ENCODE measurements at regions not wholly inside any gene's neighbourhood (a gene's known extent, or its start where the extent isn't known, plus 50 kb on each side); places are given as distances from the start of the nearest gene placed in this dataset.

GRCh38 chr9:1200847-1201251 lies 150.7 kb downstream of the DMRT2 start:
- H3K27me3 ChIP-seq (ENCODE audit: control insufficient read depth in 1 of 2, insufficient read depth in 2 of 2, low read length in 2 of 2) = no peaks in the 10 kb centered on the region
- TF ChIP-seq CTCF (IDR thresholded peaks at IDR 0.05) = no peak
- ChIA-PET CTCF (no interaction called here), POLR2A (no interaction called here)
- no peak overlapping the region for H3K4me3 Mint-ChIP-seq
- ATAC-seq (ENCODE audit: poor library complexity) (no peak), DNase-seq (no peak)
- H3K4me3 ChIP-seq (ENCODE audit: low read length) = no peak overlapping the region
- H3K9me3 Mint-ChIP-seq = peaks cover 4% of the 10 kb centered on the region
- H3K4me1 Mint-ChIP-seq (ENCODE audit: low read depth) = no peaks in the 10 kb centered on the region
- H3K36me3 ChIP-seq (ENCODE audit: insufficient read depth, low read length) = no peaks in the 10 kb centered on the region
- H3K27ac Mint-ChIP-seq = no peak overlapping the region
- no peak overlapping the region for H3K27ac ChIP-seq (ENCODE audit: low read depth in 1 of 2, low read length in 2 of 2)
- no peaks in the 10 kb centered on the region for H3K36me3 Mint-ChIP-seq (ENCODE audit: low read depth)
- no peaks in the 10 kb centered on the region for H3K4me1 ChIP-seq (ENCODE audit: insufficient read depth, low read length)
- H3K27me3 Mint-ChIP-seq = peaks cover 15% of the 10 kb centered on the region
- intact Hi-C loops (cut with DNase I, micrococcal nuclease) = no loop called here
- no peaks in the 10 kb centered on the region for H3K9me3 ChIP-seq (ENCODE audit: control insufficient read depth in 1 of 2, insufficient read depth in 1 of 2, low read length in 2 of 2)

GRCh38 chr9:1201262-1201661 lies 151.1 kb downstream of the DMRT2 start:
- Mint-ChIP-seq H3K36me3 (ENCODE audit: low read depth) (no peaks in the 10 kb centered on the region), H3K9me3 (peaks cover 2% of the 10 kb centered on the region), H3K4me1 (ENCODE audit: low read depth) (no peaks in the 10 kb centered on the region), H3K27me3 (peaks cover 14% of the 10 kb centered on the region), H3K4me3 (no peak overlapping the region), H3K27ac (no peak overlapping the region)
- ChIA-PET POLR2A (no interaction called here), CTCF (no interaction called here)
- Histone ChIP-seq H3K9me3 (ENCODE audit: control insufficient read depth in 1 of 2, insufficient read depth in 1 of 2, low read length in 2 of 2) (no peaks in the 10 kb centered on the region), H3K4me3 (ENCODE audit: low read length) (no peak overlapping the region), H3K36me3 (ENCODE audit: insufficient read depth, low read length) (no peaks in the 10 kb centered on the region), H3K27me3 (ENCODE audit: control insufficient read depth in 1 of 2, insufficient read depth in 2 of 2, low read length in 2 of 2) (no peaks in the 10 kb centered on the region), H3K4me1 (ENCODE audit: insufficient read depth, low read length) (no peaks in the 10 kb centered on the region), H3K27ac (ENCODE audit: low read depth in 1 of 2, low read length in 2 of 2) (no peak overlapping the region)
- DNase-seq (no peak), ATAC-seq (ENCODE audit: poor library complexity) (no peak)
- TF ChIP-seq CTCF (IDR thresholded peaks at IDR 0.05) = no peak
- intact Hi-C loops (cut with DNase I, micrococcal nuclease) = no loop called here

GRCh38 chr9:1201901-1202300 lies 151.7 kb downstream of the DMRT2 start:
- H3K4me1 Mint-ChIP-seq (ENCODE audit: low read depth) = no peaks in the 10 kb centered on the region
- no peak overlapping the region for H3K27ac Mint-ChIP-seq
- DNase-seq (no peak), ATAC-seq (ENCODE audit: poor library complexity) (no peak)
- H3K36me3 ChIP-seq (ENCODE audit: insufficient read depth, low read length) = no peaks in the 10 kb centered on the region
- ChIA-PET CTCF (no interaction called here), POLR2A (no interaction called here)
- no peak overlapping the region for H3K4me3 Mint-ChIP-seq
- intact Hi-C loops (cut with DNase I, micrococcal nuclease) = no loop called here
- H3K9me3 Mint-ChIP-seq = no peaks in the 10 kb centered on the region
- peaks cover 11% of the 10 kb centered on the region for H3K27me3 Mint-ChIP-seq
- no peaks in the 10 kb centered on the region for H3K9me3 ChIP-seq (ENCODE audit: control insufficient read depth in 1 of 2, insufficient read depth in 1 of 2, low read length in 2 of 2)
- H3K36me3 Mint-ChIP-seq (ENCODE audit: low read depth) = no peaks in the 10 kb centered on the region
- H3K27ac ChIP-seq (ENCODE audit: low read depth in 1 of 2, low read length in 2 of 2) = no peak overlapping the region
- no peaks in the 10 kb centered on the region for H3K27me3 ChIP-seq (ENCODE audit: control insufficient read depth in 1 of 2, insufficient read depth in 2 of 2, low read length in 2 of 2)
- no peak for TF ChIP-seq CTCF (IDR thresholded peaks at IDR 0.05)
- no peaks in the 10 kb centered on the region for H3K4me1 ChIP-seq (ENCODE audit: insufficient read depth, low read length)
- H3K4me3 ChIP-seq (ENCODE audit: low read length) = no peak overlapping the region
